ENCODE measurements at regions not wholly inside any gene's neighbourhood (a gene's known extent, or its start where the extent isn't known, plus 50 kb on each side); places are given as distances from the start of the nearest gene placed in this dataset.

GRCh38 chr3:111244760-111245159, 173.1 kb downstream of the NECTIN3 start:
- no peak for TF ChIP-seq CTCF (IDR thresholded peaks at IDR 0.05; ENCODE audit: low read depth, low read length)

GRCh38 chr3:111246967-111247760, 175.5 kb downstream of the NECTIN3 start:
- DNase-seq: no peak
- H3K27me3 ChIP-seq: no peaks in the 10 kb centered on the region
- H3K9me3 ChIP-seq: no peaks in the 10 kb centered on the region
- H3K4me1 ChIP-seq: no peaks in the 10 kb centered on the region
- H3K4me3 ChIP-seq (ENCODE audit: low read depth, low read length): no peak overlapping the region
- no peak for TF ChIP-seq CTCF (IDR thresholded peaks at IDR 0.05; ENCODE audit: low read depth, low read length)
- no peaks in the 10 kb centered on the region for H3K36me3 ChIP-seq

More at GRCh38 chr3:111244760-111245159, 173.1 kb downstream of the NECTIN3 start:
- no peak for DNase-seq
- Histone ChIP-seq H3K27me3 (no peaks in the 10 kb centered on the region), H3K4me1 (no peaks in the 10 kb centered on the region), H3K9me3 (no peaks in the 10 kb centered on the region), H3K4me3 (ENCODE audit: low read depth, low read length) (no peak overlapping the region), H3K36me3 (no peaks in the 10 kb centered on the region)

GRCh38 chr3:111248406-111248805, 176.8 kb downstream of the NECTIN3 start:
- Histone ChIP-seq H3K4me1 (no peaks in the 10 kb centered on the region), H3K36me3 (no peaks in the 10 kb centered on the region), H3K4me3 (ENCODE audit: low read depth, low read length) (no peak overlapping the region), H3K27me3 (no peaks in the 10 kb centered on the region), H3K9me3 (no peaks in the 10 kb centered on the region)
- DNase-seq: no peak
- no peak for TF ChIP-seq CTCF (IDR thresholded peaks at IDR 0.05; ENCODE audit: low read depth, low read length)

- H3K4me1 ChIP-seq: no peaks in the 10 kb centered on the region
- H3K9me3 ChIP-seq: no peaks in the 10 kb centered on the region
- H3K36me3 ChIP-seq: no peaks in the 10 kb centered on the region
- H3K27me3 ChIP-seq: no peaks in the 10 kb centered on the region
- no peak for DNase-seq
- H3K4me3 ChIP-seq (ENCODE audit: low read depth, low read length): no peak overlapping the region
- TF ChIP-seq CTCF (IDR thresholded peaks at IDR 0.05; ENCODE audit: low read depth, low read length): no peak
These were observed 177.8 kb downstream of the NECTIN3 start for GRCh38 chr3:111249421-111249820.

- no peak for DNase-seq
These were observed 181.2 kb downstream of the NECTIN3 start for GRCh38 chr3:111252779-111253178.

More at GRCh38 chr3:111252779-111253178, 181.2 kb downstream of the NECTIN3 start:
- Histone ChIP-seq H3K9me3 (no peaks in the 10 kb centered on the region), H3K4me1 (no peaks in the 10 kb centered on the region), H3K36me3 (no peaks in the 10 kb centered on the region), H3K4me3 (ENCODE audit: low read depth, low read length) (no peak overlapping the region), H3K27me3 (no peaks in the 10 kb centered on the region)
- TF ChIP-seq CTCF (IDR thresholded peaks at IDR 0.05; ENCODE audit: low read depth, low read length): no peak
